Lower leg skin (tissue), 4 donors: ENCODE measurements at regions not wholly inside any gene's neighbourhood (a gene's known extent, or its start where the extent isn't known, plus 50 kb on each side); places are given as distances from the start of the nearest gene placed in this dataset.

Source experiments
- DNase-seq, 2 donors: peaks; one replicate each; pipeline ENCODE4 v3.0.0-alpha.2; 2019; ENCODE audit warnings: low spot score in 2 of 2
- H3K4me3 ChIP-seq: fragments of 200-600 bp; sonication (generic); 2 replicates; pipeline ENCODE4 v1.5.1; 2017; ENCODE audit warnings: mild to moderate bottlenecking, low read depth; ENCODE audit not compliant: poor library complexity, severe bottlenecking
- POLR2A ChIP-seq, 2 donors: fragments of 450-650 bp; IDR thresholded peaks; one replicate each; pipeline ENCODE4 v1.6.1; 2016 to 2017; ENCODE audit warnings: antibody characterized with exemption in 2 of 2, mild to moderate bottlenecking in 1 of 2, moderate library complexity in 1 of 2
- WGBS, 2 donors: methylation state at CpG; one replicate each; pipeline ENCODE4 v1.1.5; 2018; 5-methylcytosine and 5-hydroxymethylcytosine counted together
- intact Hi-C: fragments of 100-400 bp; cut with DNase I; formaldehyde crosslinking; loops from one replicate; pipeline ENCODE4 v1.15.0; 2023; ENCODE audit warnings: low total_unique reads
- TF ChIP-seq, protein P1 (sequence below), 3 donors: fragments of 450-650 bp; IDR thresholded peaks; one replicate each; pipeline ENCODE4 v1.5.1; 2016; ENCODE audit warnings: antibody characterized with exemption in 3 of 3, mild to moderate bottlenecking in 3 of 3, moderate library complexity in 2 of 3

DNA sequence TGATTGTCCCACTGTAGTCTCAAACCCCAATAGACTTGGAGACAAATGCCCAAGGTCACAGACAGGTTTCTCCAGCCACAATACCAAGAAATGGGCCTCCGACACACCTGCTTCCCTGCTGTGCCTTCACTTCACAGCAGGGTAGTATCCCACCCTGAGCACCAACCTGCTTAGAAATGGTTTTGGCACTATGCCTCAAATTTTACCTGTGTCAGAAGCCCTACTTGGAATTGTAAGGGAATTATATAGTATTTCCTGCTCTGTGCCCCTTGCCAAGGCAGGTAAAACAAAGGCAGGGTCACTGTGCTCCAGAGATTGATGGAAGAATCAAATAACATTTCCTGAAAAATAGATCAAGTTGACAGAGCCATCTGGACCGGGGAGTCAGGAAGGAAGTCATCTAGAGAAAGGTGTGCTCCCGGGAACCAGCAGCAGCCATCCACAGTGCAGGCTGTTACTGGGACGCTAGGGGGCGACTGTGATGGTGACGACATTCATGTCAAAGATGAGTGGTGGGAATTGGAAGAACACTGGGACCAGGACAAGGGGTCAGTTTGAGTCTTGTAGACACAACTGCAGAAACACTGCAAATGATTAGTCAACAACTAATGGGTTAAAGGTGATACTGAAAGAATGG lies 117.8 kb upstream of the AKR1E2 start:
- TF ChIP-seq POLR2A (IDR thresholded peaks at IDR 0.05): no peak
- TF ChIP-seq, protein P1, sequence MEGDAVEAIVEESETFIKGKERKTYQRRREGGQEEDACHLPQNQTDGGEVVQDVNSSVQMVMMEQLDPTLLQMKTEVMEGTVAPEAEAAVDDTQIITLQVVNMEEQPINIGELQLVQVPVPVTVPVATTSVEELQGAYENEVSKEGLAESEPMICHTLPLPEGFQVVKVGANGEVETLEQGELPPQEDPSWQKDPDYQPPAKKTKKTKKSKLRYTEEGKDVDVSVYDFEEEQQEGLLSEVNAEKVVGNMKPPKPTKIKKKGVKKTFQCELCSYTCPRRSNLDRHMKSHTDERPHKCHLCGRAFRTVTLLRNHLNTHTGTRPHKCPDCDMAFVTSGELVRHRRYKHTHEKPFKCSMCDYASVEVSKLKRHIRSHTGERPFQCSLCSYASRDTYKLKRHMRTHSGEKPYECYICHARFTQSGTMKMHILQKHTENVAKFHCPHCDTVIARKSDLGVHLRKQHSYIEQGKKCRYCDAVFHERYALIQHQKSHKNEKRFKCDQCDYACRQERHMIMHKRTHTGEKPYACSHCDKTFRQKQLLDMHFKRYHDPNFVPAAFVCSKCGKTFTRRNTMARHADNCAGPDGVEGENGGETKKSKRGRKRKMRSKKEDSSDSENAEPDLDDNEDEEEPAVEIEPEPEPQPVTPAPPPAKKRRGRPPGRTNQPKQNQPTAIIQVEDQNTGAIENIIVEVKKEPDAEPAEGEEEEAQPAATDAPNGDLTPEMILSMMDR (IDR thresholded peaks at IDR 0.05): no peak
- intact Hi-C loops: no loop called here
- H3K4me3 ChIP-seq: no peak overlapping the region
- no peak for DNase-seq
- WGBS, 2 donors: 66 to 69% methylated on average over 6 of the region's 6 CpGs

DNA sequence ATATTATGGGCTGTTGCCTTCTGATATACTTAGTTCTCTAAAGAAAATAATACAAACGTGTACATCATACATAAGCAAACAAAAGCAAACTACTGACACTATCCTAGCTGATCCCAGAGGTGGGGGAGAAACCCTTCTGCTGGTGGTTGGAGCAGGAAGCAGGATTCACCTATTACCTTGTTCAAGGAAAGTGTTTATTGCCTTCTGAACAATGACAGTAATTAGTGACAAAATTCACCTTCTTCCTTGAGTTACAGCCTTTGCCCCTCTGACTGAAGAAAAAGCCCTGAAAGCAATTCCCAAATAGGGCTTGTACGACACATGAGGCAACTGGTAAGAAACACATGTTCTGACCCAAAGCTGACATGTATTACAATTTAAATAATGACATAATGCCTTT lies 118.8 kb upstream of the AKR1E2 start:
- intact Hi-C loops: no loop called here
- WGBS, 2 donors: 87 to 88% methylated on average over 2 of the region's 2 CpGs
- TF ChIP-seq POLR2A (IDR thresholded peaks at IDR 0.05): no peak
- TF ChIP-seq, protein P1 (IDR thresholded peaks at IDR 0.05): no peak
- no peak overlapping the region for H3K4me3 ChIP-seq
- no peak for DNase-seq

DNA sequence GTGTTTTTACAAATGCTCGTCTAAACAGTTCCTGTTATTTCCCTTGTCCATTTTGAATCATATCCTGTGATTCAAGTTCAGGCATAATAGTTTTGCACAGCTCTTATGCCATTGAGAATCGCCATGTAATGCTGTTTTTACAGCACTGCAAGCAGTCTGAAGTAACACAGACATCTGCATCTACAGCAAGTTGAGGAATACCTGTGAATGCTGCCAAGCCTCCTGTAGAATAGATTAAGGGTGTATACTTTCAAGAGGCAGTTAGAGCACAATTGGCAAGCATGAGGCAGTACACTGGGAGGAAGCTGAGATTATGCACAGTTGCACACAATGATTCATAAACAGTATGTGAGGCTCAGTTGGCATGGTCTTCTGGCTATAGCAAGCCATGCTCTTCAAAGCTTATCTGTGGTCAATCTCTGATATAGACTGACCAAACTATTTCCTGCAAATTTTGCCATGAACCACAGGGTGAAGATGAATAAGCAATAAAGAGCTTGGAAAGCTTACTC lies 121.9 kb upstream of the AKR1E2 start:
- 15 to 57% methylated on average over 2 of the region's 2 CpGs for WGBS, 2 donors
- TF ChIP-seq, protein P1 (IDR thresholded peaks at IDR 0.05): no peak
- no peak for TF ChIP-seq POLR2A (IDR thresholded peaks at IDR 0.05)
- peak in 1 of 2 donors; percentile 33 for DNase-seq
- intact Hi-C loops: no loop called here
- no peak overlapping the region for H3K4me3 ChIP-seq

DNA sequence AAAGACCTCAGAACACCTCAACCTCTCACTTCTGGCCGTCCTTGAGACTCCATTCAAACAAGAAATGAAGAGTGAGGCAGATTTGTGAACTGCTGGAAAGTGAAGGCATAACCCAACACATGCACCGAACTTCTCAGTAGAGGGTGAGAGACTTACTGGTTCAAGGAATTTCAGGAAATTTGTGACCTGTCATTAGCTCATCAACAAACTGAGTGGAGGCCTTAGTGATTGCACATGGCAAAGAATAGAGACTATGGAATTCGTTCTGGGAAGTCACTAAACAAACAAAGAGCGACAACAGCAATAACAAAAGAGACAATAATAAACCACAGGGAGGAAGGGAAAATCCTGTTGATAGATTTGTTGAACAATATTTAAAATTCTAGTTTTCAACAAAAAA lies 125.0 kb upstream of the AKR1E2 start:
- DNase-seq: no peak
- WGBS, 2 donors: 83 to 88% methylated on average over 4 of the region's 4 CpGs
- intact Hi-C loops: no loop called here
- no peak overlapping the region for H3K4me3 ChIP-seq
- TF ChIP-seq, protein P1 (IDR thresholded peaks at IDR 0.05): no peak
- TF ChIP-seq POLR2A (IDR thresholded peaks at IDR 0.05): no peak

DNA sequence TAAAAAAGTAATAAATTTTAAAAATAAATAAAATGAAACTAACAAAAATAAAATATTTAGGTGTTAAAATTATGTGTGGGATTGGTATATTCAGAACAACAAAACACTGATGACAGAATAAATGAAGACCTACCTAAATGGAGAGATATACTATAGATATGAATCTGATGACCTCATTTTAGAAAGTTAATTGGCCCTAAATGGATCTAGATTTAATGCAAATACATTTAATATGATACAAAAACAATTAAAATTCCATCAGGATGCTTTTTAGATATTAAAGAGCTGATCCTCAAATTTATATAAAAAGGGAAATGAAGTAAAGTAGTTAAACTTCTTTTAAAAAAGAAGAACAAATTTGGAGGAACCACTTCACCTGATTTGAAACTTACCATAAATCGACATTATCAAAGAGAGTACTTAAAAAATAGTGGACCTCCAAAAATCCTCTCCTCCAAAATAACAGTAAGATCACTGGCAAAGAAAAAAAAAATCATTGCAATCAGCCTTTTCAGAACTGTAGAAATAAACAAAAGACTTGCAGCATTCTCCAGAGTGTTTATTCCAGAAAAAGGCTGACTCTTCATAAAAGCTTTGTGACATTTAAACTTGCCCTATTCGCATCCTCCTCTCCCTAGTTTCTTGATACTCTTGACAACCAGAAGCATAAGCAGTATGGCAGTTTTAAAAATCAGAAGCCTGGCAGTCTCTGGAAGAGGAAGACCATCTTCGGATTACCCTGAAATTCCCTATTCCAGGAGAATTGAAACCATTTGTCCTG lies 125.9 kb upstream of the AKR1E2 start:
- no peak overlapping the region for H3K4me3 ChIP-seq
- TF ChIP-seq POLR2A (IDR thresholded peaks at IDR 0.05): no peak
- TF ChIP-seq, protein P1 (IDR thresholded peaks at IDR 0.05): no peak
- 83 to 84% methylated on average over 3 of the region's 3 CpGs for WGBS, 2 donors
- intact Hi-C loops: no loop called here
- no peak for DNase-seq
